Head of caudate nucleus (tissue), 42 donors: ENCODE measurements at regions not wholly inside any gene's neighbourhood (a gene's known extent, or its start where the extent isn't known, plus 50 kb on each side); places are given as distances from the start of the nearest gene placed in this dataset.

Experiments
- DNase-seq, 42 donors: peaks; one replicate each; pipeline versions ENCODE4 v3.0.0 to v3.0.0-alpha.2; 2020 to 2021; ENCODE audit warnings: mixed read lengths in 7 of 42
- intact Hi-C: fragments of 100-400 bp; cut with DNase I; formaldehyde crosslinking; loops from one replicate; pipeline ENCODE4 v1.15.0; 2022

GRCh38 chrX:6371353-6371752, 142.7 kb upstream of the NLGN4X start:
- no peak for DNase-seq
- intact Hi-C loops = no loop called here

GRCh38 chrX:6363188-6363587, 134.5 kb upstream of the NLGN4X start:
- DNase-seq = no peak
- intact Hi-C loops = no loop called here

DNA sequence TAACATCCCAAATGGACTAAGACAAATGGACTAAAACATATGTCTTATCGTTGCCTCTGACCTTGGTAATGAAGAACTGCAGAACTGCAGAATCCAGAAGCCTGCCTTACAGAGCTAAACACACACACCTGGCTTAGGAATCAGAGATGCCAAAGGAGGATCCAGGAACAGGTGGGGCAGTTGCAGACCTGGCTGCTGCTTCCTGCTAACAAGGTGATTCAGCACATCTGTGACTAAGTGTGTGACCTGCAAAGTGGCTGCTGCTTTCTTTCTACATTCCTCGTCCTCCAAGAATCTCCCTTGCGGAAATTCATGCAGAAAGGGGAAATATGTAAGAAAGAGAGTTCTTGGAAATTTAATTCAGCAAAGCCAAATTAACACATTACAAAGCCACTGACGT, 96.8 kb upstream of the NLGN4X start:
- no peak for DNase-seq

GRCh38 chrX:6313356-6313755, 84.7 kb upstream of the NLGN4X start:
- intact Hi-C loops = no loop called here
- no peak for DNase-seq

More for the DNA sequence above, 96.8 kb upstream of the NLGN4X start:
- intact Hi-C loops = no loop called here

DNA sequence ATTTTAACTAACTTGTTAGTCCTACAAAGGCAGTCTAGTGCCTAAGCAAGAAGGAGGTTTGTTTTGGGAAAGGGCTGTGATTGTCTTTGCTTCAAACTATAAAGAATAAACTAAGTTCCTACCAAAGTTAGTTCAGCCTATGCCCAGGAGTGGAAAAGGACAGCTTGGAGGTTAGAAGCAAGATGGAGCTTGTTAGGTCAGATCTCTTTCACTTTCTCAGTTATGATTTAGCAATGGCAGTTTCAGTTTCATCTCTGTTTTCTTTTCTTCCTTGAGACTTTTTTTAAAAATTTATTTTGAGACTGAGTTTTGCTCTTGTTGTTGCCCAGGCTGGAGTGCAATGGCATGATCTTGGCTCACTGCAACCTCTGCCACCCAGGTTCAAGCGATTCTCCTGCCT, 82.9 kb upstream of the NLGN4X start:
- intact Hi-C loops = no loop called here
- no peak for DNase-seq

DNA sequence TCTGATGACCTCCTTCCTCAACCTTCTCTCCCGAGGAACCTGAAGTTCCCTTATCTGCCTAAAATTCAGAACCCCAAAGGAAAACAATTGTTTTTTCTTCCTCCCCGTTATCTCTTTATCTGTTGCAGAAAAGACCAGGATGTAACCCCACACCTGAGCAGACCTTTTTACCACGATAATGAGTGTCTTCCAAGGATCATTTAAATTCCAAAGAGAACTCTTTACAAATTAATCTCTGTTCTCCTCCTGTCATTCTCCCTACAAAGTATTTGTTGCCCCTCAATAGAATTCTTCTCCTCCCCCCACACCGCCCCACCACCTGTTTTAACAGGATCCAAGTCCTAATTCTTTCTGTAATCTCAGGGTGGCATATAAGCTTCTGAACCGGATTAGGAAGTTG, 78.5 kb upstream of the NLGN4X start:
- DNase-seq = no peak
- intact Hi-C loops = no loop called here

DNA sequence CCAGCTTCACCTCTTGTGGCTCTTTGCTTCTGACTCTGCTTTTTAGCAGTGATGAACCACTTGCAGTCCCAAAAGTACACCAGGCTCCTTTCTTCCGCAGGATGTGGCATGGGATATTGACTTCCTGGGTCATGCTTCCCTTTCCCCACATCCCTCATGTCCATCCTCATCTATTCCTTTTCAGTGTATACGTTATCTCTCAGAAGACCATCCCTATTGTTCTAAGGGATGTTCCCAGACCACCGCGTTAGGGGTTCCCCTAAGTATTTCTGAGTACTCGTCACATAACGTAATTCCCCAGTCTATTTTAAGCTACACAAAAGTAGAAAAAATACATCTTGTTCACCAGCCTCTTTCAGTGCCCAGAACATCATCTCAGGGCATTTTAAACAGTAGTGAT, 71.1 kb upstream of the NLGN4X start:
- DNase-seq = no peak
- intact Hi-C loops = no loop called here

- intact Hi-C loops = no loop called here
Measured at GRCh38 chrX:6293716-6294115, 65.0 kb upstream of the NLGN4X start.

DNA sequence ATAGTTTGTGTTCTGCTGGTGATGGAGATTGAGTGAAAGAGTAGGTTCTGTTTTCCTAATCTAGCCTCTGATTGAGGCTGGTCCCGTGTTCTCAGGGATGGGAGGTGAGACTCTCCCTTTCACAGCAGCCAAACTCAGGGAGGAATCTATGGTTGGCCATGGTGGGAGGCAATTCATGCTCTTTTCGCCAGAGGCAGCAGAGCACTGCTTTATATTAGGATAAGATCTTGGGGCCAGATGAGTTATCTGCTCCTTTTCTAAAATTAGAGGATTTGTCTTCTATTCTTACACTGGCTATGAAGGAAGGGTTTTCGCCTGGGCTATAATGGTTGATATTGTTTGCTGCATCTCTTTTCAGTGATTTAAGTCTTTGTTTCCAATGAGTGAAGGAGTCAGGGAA, 63.9 kb upstream of the NLGN4X start:
- intact Hi-C loops = no loop called here
- no peak for DNase-seq

More at GRCh38 chrX:6293716-6294115, 65.0 kb upstream of the NLGN4X start:
- DNase-seq = no peak

GRCh38 chrX:6291444-6291843, 62.8 kb upstream of the NLGN4X start:
- intact Hi-C loops = no loop called here
- no peak for DNase-seq

GRCh38 chrX:6283826-6284225, 55.2 kb upstream of the NLGN4X start:
- DNase-seq = no peak
- intact Hi-C loops = no loop called here

GRCh38 chrX:6279277-6279909, 50.7 kb upstream of the NLGN4X start:
- intact Hi-C loops = no loop called here

More at GRCh38 chrX:6279277-6279909, 50.7 kb upstream of the NLGN4X start:
- DNase-seq = no peak
